ENCODE measurements at regions not wholly inside any gene's neighbourhood (a gene's known extent, or its start where the extent isn't known, plus 50 kb on each side); places are given as distances from the start of the nearest gene placed in this dataset.

GRCh38 chr1:14136152-14136763 lies 436.3 kb downstream of the PRDM2 start:
- Histone ChIP-seq H3K4me1 (ENCODE audit: low read depth) (no peaks in the 10 kb centered on the region), H3K4me3 (no peak overlapping the region), H3K9me3 (no peaks in the 10 kb centered on the region), H3K36me3 (ENCODE audit: low read depth) (no peaks in the 10 kb centered on the region)
- intact Hi-C loops (cut with DNase I, micrococcal nuclease), result no loop called here
- DNase-seq (no peak), ATAC-seq (no peak)
- TF ChIP-seq CTCF (IDR thresholded peaks at IDR 0.05), result no peak

GRCh38 chr1:14136881-14137280 lies 436.9 kb downstream of the PRDM2 start:
- no peaks in the 10 kb centered on the region for H3K9me3 ChIP-seq
- DNase-seq, result no peak
- H3K4me1 ChIP-seq (ENCODE audit: low read depth), result no peaks in the 10 kb centered on the region
- no peak for TF ChIP-seq CTCF (IDR thresholded peaks at IDR 0.05)
- no peak overlapping the region for H3K4me3 ChIP-seq
- intact Hi-C loops (cut with DNase I, micrococcal nuclease), result no loop called here
- no peaks in the 10 kb centered on the region for H3K36me3 ChIP-seq (ENCODE audit: low read depth)
- no peak for ATAC-seq

GRCh38 chr1:14137411-14138134 lies 437.6 kb downstream of the PRDM2 start:
- Histone ChIP-seq H3K4me1 (ENCODE audit: low read depth) (no peaks in the 10 kb centered on the region), H3K4me3 (no peak overlapping the region), H3K9me3 (no peaks in the 10 kb centered on the region), H3K36me3 (ENCODE audit: low read depth) (no peaks in the 10 kb centered on the region)
- no peak for TF ChIP-seq CTCF (IDR thresholded peaks at IDR 0.05)
- intact Hi-C loops (cut with DNase I, micrococcal nuclease), result no loop called here
- no peak for ATAC-seq
- DNase-seq, result no peak

GRCh38 chr1:14138135-14138506 lies 438.1 kb downstream of the PRDM2 start:
- no peaks in the 10 kb centered on the region for H3K36me3 ChIP-seq (ENCODE audit: low read depth)
- TF ChIP-seq CTCF (IDR thresholded peaks at IDR 0.05), result no peak
- no peak overlapping the region for H3K4me3 ChIP-seq
- H3K4me1 ChIP-seq (ENCODE audit: low read depth), result no peaks in the 10 kb centered on the region
- intact Hi-C loops (cut with DNase I, micrococcal nuclease), result no loop called here
- no peak for DNase-seq
- H3K9me3 ChIP-seq, result no peaks in the 10 kb centered on the region
- ATAC-seq, result no peak

GRCh38 chr1:14138687-14139086 lies 438.7 kb downstream of the PRDM2 start:
- H3K9me3 ChIP-seq, result no peaks in the 10 kb centered on the region
- TF ChIP-seq CTCF (IDR thresholded peaks at IDR 0.05), result no peak
- ATAC-seq (no peak), DNase-seq (no peak)
- H3K4me3 ChIP-seq, result no peak overlapping the region
- intact Hi-C loops (cut with DNase I, micrococcal nuclease), result no loop called here
- H3K36me3 ChIP-seq (ENCODE audit: low read depth), result no peaks in the 10 kb centered on the region
- H3K4me1 ChIP-seq (ENCODE audit: low read depth), result no peaks in the 10 kb centered on the region

All from mucosa of descending colon (tissue), 3 donors.